Left cardiac atrium (tissue), 4 donors: ENCODE measurements at regions not wholly inside any gene's neighbourhood (a gene's known extent, or its start where the extent isn't known, plus 50 kb on each side); places are given as distances from the start of the nearest gene placed in this dataset.
"Not testable (repeated sequence)": the region's sequence is repeated elsewhere in the genome, so short reads cannot be mapped to it uniquely, and the experiment has no call there.

Experiments
- ATAC-seq, 2 donors: fragments of 200-7000 bp; cut with Tn5 transposase; one replicate each; pipeline ENCODE4 v1.9.1; 2020; ENCODE audit warnings: mild to moderate bottlenecking in 2 of 2, moderate library complexity in 2 of 2
- DNase-seq: peaks from one replicate; pipeline ENCODE4 v3.0.0-alpha.2; 2020
- intact Hi-C, 2 donors: fragments of 100-400 bp; cut with DNase I; formaldehyde crosslinking; loops; one replicate each; pipeline versions ENCODE4 v1.14.1 to v1.15.1; 2022 to 2023
- donor health status: DM: no; HTN: yes; CAD: no.
- donor health status: DM: no; HTN: yes; CAD: no; lungs with severe emphysema.
- donor health status: DM: yes; HTN: yes; CAD: no.
- donor health status: Dilated cardiomyopathy.

GRCh38 chr13:55563267-55563666, 1577.5 kb upstream of the PRR20A start:
- intact Hi-C loops, result no loop called here
- ATAC-seq (no peak), DNase-seq (no peak)

GRCh38 chr13:55566334-55566733, 1574.4 kb upstream of the PRR20A start:
- intact Hi-C loops, result no loop called here
- no peak for ATAC-seq
- DNase-seq, result no peak

- ATAC-seq, result no peak
- intact Hi-C loops, result no loop called here
- no peak for DNase-seq
These were observed 1573.9 kb upstream of the PRR20A start for GRCh38 chr13:55566779-55567178.

GRCh38 chr13:55567721-55568625, 1572.7 kb upstream of the PRR20A start:
- intact Hi-C loops, result no loop called here
- DNase-seq, result no peak

GRCh38 chr13:55569082-55569481, 1571.6 kb upstream of the PRR20A start:
- no peak for ATAC-seq
- intact Hi-C loops, result no loop called here

More at GRCh38 chr13:55567721-55568625, 1572.7 kb upstream of the PRR20A start:
- no peak for ATAC-seq

GRCh38 chr13:55569514-55569913, 1571.2 kb upstream of the PRR20A start:
- no peak for ATAC-seq

More at GRCh38 chr13:55569082-55569481, 1571.6 kb upstream of the PRR20A start:
- no peak for DNase-seq

GRCh38 chr13:55570371-55570770, 1570.3 kb upstream of the PRR20A start:
- DNase-seq (no peak), ATAC-seq (no peak)
- intact Hi-C loops, result no loop called here

More at GRCh38 chr13:55569514-55569913, 1571.2 kb upstream of the PRR20A start:
- DNase-seq, result no peak
- intact Hi-C loops, result no loop called here

GRCh38 chr13:55571237-55571867, 1569.4 kb upstream of the PRR20A start:
- no peak for DNase-seq
- intact Hi-C loops, result no loop called here
- ATAC-seq, result no peak

GRCh38 chr13:55572408-55572807, 1568.3 kb upstream of the PRR20A start:
- ATAC-seq, result no peak
- intact Hi-C loops, result no loop called here
- DNase-seq, result no peak

GRCh38 chr13:55572862-55573261, 1567.9 kb upstream of the PRR20A start:
- no peak for DNase-seq
- intact Hi-C loops, result no loop called here
- ATAC-seq, result no peak

- intact Hi-C loops, result no loop called here
- ATAC-seq, result no peak
- no peak for DNase-seq
These were observed 1567.2 kb upstream of the PRR20A start for GRCh38 chr13:55573565-55573964.

GRCh38 chr13:55576389-55576788, 1564.3 kb upstream of the PRR20A start:
- ATAC-seq, result no peak
- intact Hi-C loops, result no loop called here
- no peak for DNase-seq

- intact Hi-C loops, result no loop called here
- no peak for ATAC-seq
These were observed 1563.5 kb upstream of the PRR20A start for GRCh38 chr13:55577082-55577846.

GRCh38 chr13:55577847-55578210, 1562.9 kb upstream of the PRR20A start:
- ATAC-seq (no peak), DNase-seq (no peak)
- intact Hi-C loops, result no loop called here

More at GRCh38 chr13:55577082-55577846, 1563.5 kb upstream of the PRR20A start:
- no peak for DNase-seq

- DNase-seq, ATAC-seq, intact Hi-C loops: not testable (repeated sequence)
These were observed 1558.4 kb upstream of the PRR20A start for GRCh38 chr13:55582294-55582693.

GRCh38 chr13:55583953-55584593, 1556.6 kb upstream of the PRR20A start:
- DNase-seq (no peak), ATAC-seq (no peak)
- intact Hi-C loops, result no loop called here

GRCh38 chr13:55602784-55603183, 1537.9 kb upstream of the PRR20A start:
- ATAC-seq (no peak), DNase-seq (no peak)
- intact Hi-C loops, result no loop called here

GRCh38 chr13:55606045-55606665, 1534.6 kb upstream of the PRR20A start:
- intact Hi-C loops, result no loop called here
- DNase-seq (no peak), ATAC-seq (no peak)
